GM12878 (cell line): ENCODE measurements at regions not wholly inside any gene's neighbourhood (a gene's known extent, or its start where the extent isn't known, plus 50 kb on each side); places are given as distances from the start of the nearest gene placed in this dataset.

Experiments
- ATAC-seq: fragments of 200-7000 bp; cut with Tn5 transposase; 3 replicates; pipeline ENCODE4 v1.9.1; 2020; ENCODE audit warnings: mild to moderate bottlenecking, moderate library complexity
- BruUV-seq: library from RNA; stranded (reverse); fragments of 400-500 nt; replicated peaks from 2 replicates; lab custom pipeline; 2021; lab: Mats Ljungman, UMichigan
- CTCF ChIA-PET: fragments of 300-600 bp; sonication (Branson Sonifier 250); formaldehyde crosslinking; extraction: SDS; loops from one replicate; lab custom pipeline; 2021; ENCODE audit warnings: inconsistent platforms; lab: Yijun Ruan, JAX
- POLR2A ChIA-PET: fragments of 350-600 bp; formaldehyde crosslinking; extraction: SDS; loops from one replicate; lab custom pipeline; 2021; ENCODE audit warnings: inconsistent platforms; lab: Charles Lee
- RAD21 ChIA-PET: fragments of 300-600 bp; sonication (Branson Sonifier 250); formaldehyde crosslinking; loops from one replicate; lab custom pipeline; 2023; ENCODE audit warnings: antibody characterized with exemption; ENCODE audit not compliant: unreplicated experiment; lab: Charles Lee
- SMC1A ChIA-PET: fragments of 300-600 bp; sonication (Branson Sonifier 250); formaldehyde crosslinking; loops from one replicate; lab custom pipeline; 2023; ENCODE audit not compliant: unreplicated experiment, uncharacterized antibody; lab: Charles Lee
- DNase-seq: peaks from one replicate; pipeline ENCODE4 v3.0.0-alpha.2; 2011; ENCODE audit warnings: low read depth, low spot score
- FAIRE-seq: peaks from 3 replicates; lab custom pipeline; 2011; peaks lifted over from hg19 to GRCh38; lab: Jason Lieb, UNC
- H2AFZ ChIP-seq: 2 replicates; pipeline ENCODE4 v1.6.0; 2011; ENCODE audit warnings: low read depth, low read length, control low read depth; ENCODE audit not compliant: control insufficient read depth
- H3K27ac ChIP-seq: 2 replicates; pipeline ENCODE4 v1.5.1; 2011; ENCODE audit warnings: control low read depth; ENCODE audit not compliant: control insufficient read depth, insufficient read depth
- H3K27me3 ChIP-seq, 2 experiments: replicated peaks in 1 of 2; 2 replicates each; pipeline versions ENCODE4 v1.6.0 to v1.6.1; 2011; ENCODE audit warnings: low read length in 1 of 2; ENCODE audit not compliant: control insufficient read depth in 2 of 2, insufficient read depth in 2 of 2
- H3K36me3 ChIP-seq, 2 experiments: 2 replicates each; pipeline ENCODE4 v1.5.1; 2011; ENCODE audit warnings: low read length in 1 of 2; ENCODE audit not compliant: control insufficient read depth in 2 of 2, insufficient read depth in 2 of 2
- H3K4me1 ChIP-seq: 2 replicates; pipeline ENCODE4 v1.6.1; 2011; ENCODE audit warnings: mild to moderate bottlenecking, low read length, moderate library complexity, mixed read lengths; ENCODE audit not compliant: control insufficient read depth, insufficient read depth
- H3K4me2 ChIP-seq: 2 replicates; pipeline ENCODE4 v1.6.0; 2011; ENCODE audit warnings: control low read depth; ENCODE audit not compliant: control insufficient read depth, insufficient read depth
- H3K4me3 ChIP-seq: fragments of 200-600 bp; sonication (generic); 2 replicates; pipeline ENCODE4 v1.5.1; 2016
- H3K79me2 ChIP-seq: 2 replicates; pipeline ENCODE4 v1.6.0; 2011; ENCODE audit warnings: low read length; ENCODE audit not compliant: control insufficient read depth, insufficient read depth
- H3K9ac ChIP-seq: 2 replicates; pipeline ENCODE4 v1.8.0; 2011; ENCODE audit warnings: low read length, control low read depth, mixed read lengths; ENCODE audit not compliant: control insufficient read depth, insufficient read depth
- H3K9me3 ChIP-seq: replicated peaks from 3 replicates; pipeline ENCODE4 v1.5.1; 2011; ENCODE audit warnings: mild to moderate bottlenecking, low read length; ENCODE audit not compliant: control insufficient read depth, insufficient read depth
- H4K20me1 ChIP-seq: 2 replicates; pipeline ENCODE4 v1.6.0; 2011; ENCODE audit not compliant: control insufficient read depth, insufficient read depth
- ATF7 ChIP-seq: fragments of 450-650 bp; IDR thresholded peaks from 2 replicates; pipeline ENCODE4 v1.6.1; 2016; ENCODE audit warnings: low read depth, mild to moderate bottlenecking
- CREB1 ChIP-seq: IDR thresholded peaks from 2 replicates; pipeline ENCODE4 v1.6.1; 2012; ENCODE audit warnings: low read depth, mild to moderate bottlenecking, inconsistent platforms
- CTCF ChIP-seq, 3 experiments: IDR thresholded peaks in 2 of 3; conservative IDR thresholded peaks in 1 of 3; 2 replicates each; pipeline ENCODE4 v1.5.1; 2011; ENCODE audit warnings: low read depth in 3 of 3, low read length in 3 of 3, mild to moderate bottlenecking in 3 of 3, control low read depth in 2 of 3, moderate library complexity in 2 of 3, inconsistent platforms in 1 of 3, mixed read lengths in 1 of 3; ENCODE audit not compliant: control insufficient read depth in 2 of 3, insufficient read depth in 1 of 3; ENCODE audit errors: extremely low read depth in 1 of 3
- E4F1 ChIP-seq: fragments of 450-650 bp; IDR thresholded peaks from 2 replicates; pipeline ENCODE4 v1.6.1; 2018; ENCODE audit warnings: borderline replicate concordance, mild to moderate bottlenecking; ENCODE audit not compliant: partially characterized antibody
- FOS ChIP-seq: IDR thresholded peaks from 3 replicates; pipeline ENCODE4 v1.6.1; 2011; ENCODE audit warnings: borderline replicate concordance; ENCODE audit not compliant: insufficient read length; ENCODE audit errors: extremely low read depth
- HDAC6 ChIP-seq: fragments of 200-600 bp; sonication (generic); IDR thresholded peaks from one replicate; pipeline ENCODE4 v1.8.0; 2017; ENCODE audit warnings: antibody characterized with exemption; ENCODE audit not compliant: unreplicated experiment
- KAT2A ChIP-seq: conservative IDR thresholded peaks from 2 replicates; pipeline ENCODE4 v1.6.1; 2011; ENCODE audit warnings: low read depth, low read length; ENCODE audit not compliant: control insufficient read depth
- NR2C1 ChIP-seq: fragments of 450-650 bp; IDR thresholded peaks from 2 replicates; pipeline ENCODE4 v1.6.1; 2017; ENCODE audit warnings: antibody characterized with exemption, mild to moderate bottlenecking, moderate library complexity
- SRF ChIP-seq, 2 experiments: IDR thresholded peaks; 2 replicates each; pipeline ENCODE4 v1.6.1; 2011; ENCODE audit warnings: low read depth in 2 of 2, low read length in 2 of 2, mild to moderate bottlenecking in 1 of 2, moderate library complexity in 1 of 2
- TCF7 ChIP-seq: IDR thresholded peaks from 2 replicates; pipeline ENCODE4 v1.6.1; 2014; ENCODE audit warnings: antibody characterized with exemption, borderline replicate concordance
- USF2 ChIP-seq: IDR thresholded peaks from 2 replicates; pipeline ENCODE4 v1.6.1; 2011; ENCODE audit warnings: low read depth, low read length, improper control_type of control experiment, borderline replicate concordance
- WGBS: methylation state at CpG from one replicate; pipeline ENCODE4 v1.1.6; 2016; ENCODE audit warnings: low lambda C conversion rate; ENCODE audit not compliant: insufficient replicate concordance, insufficient coverage; ENCODE audit errors: missing lambda C conversion rate; 5-methylcytosine and 5-hydroxymethylcytosine counted together
- in situ Hi-C: fragments of 300-500 bp; cut with MboI; formaldehyde crosslinking; loops from 9 replicates; pipeline ENCODE4 v1.14.3; 2018; ENCODE audit warnings: mixed read lengths
- intact Hi-C: fragments of 100-400 bp; cut with micrococcal nuclease; formaldehyde crosslinking; loops from one replicate; pipeline ENCODE4 v1.14.2; 2022; ENCODE audit not compliant: unreplicated experiment

GRCh38 chr2:104923665-104924064, 69.8 kb downstream of the POU3F3 start:
- no TSS peak for BruUV-seq
- no peaks in the 10 kb centered on the region for H3K9me3 ChIP-seq
- ChIA-PET RAD21 (no interaction called here), POLR2A (no interaction called here), SMC1A (interaction anchor here (0.6 to 1.9 kb wide), 3 partner anchors 10 to 52 kb away, joined by 4 to 7 read pairs (median 6); no protein-coding TSS in a partner anchor), CTCF (interaction anchor here (0.6 to 1.1 kb wide), 8 partner anchors 10 to 1011 kb away, joined by 3 read pairs; no protein-coding TSS in a partner anchor)
- H3K4me3 ChIP-seq = no peak overlapping the region
- 0 out of 6 replicates have a peak, but pooled peaks of 1 of the 3 experiments have one; percentile 11 for TF ChIP-seq CTCF (IDR thresholded peaks at IDR 0.05 in 2 of 3, conservative IDR thresholded peaks at IDR 0.05 in 1 of 3; ENCODE audit: control insufficient read depth in 2 of 3, extremely low read depth in 1 of 3, insufficient read depth in 1 of 3, low read depth in 3 of 3, low read length in 3 of 3)
- TF ChIP-seq CREB1 = no peak
- no peak for TF ChIP-seq ATF7
- FAIRE-seq = no peak
- intact Hi-C loops (no loop called here), in situ Hi-C loops (no loop called here)
- no peak overlapping the region for H3K4me2 ChIP-seq
- no peaks in the 10 kb centered on the region; a peak in 1 of 4 replicates for H3K27me3 ChIP-seq
- 0 out of 3 replicates have a peak, but pooled peaks have one; percentile 31 for ATAC-seq
- WGBS = 19% methylated on average over 3 of the region's 3 CpGs
- H3K36me3 ChIP-seq = no peaks in the 10 kb centered on the region
- no peak overlapping the region for H3K9ac ChIP-seq
- DNase-seq = no peak
- no peaks in the 10 kb centered on the region for H3K79me2 ChIP-seq
- H3K27ac ChIP-seq = no peak overlapping the region
- H4K20me1 ChIP-seq = no peaks in the 10 kb centered on the region
- no peaks in the 10 kb centered on the region for H3K4me1 ChIP-seq
- no peak overlapping the region for H2AFZ ChIP-seq

- H3K9me3 ChIP-seq = no peaks in the 10 kb centered on the region
- H3K27ac ChIP-seq = no peak overlapping the region
- no peak overlapping the region for H3K4me2 ChIP-seq
- ATAC-seq = no peak; the same call in 2 of the 3 replicates
- H3K4me1 ChIP-seq = no peaks in the 10 kb centered on the region
- DNase-seq = no peak
- RAD21 ChIA-PET = no interaction called here
- H3K36me3 ChIP-seq = no peaks in the 10 kb centered on the region
- no peaks in the 10 kb centered on the region for H4K20me1 ChIP-seq
- in situ Hi-C loops = no loop called here
- H3K4me3 ChIP-seq = no peak overlapping the region
- intact Hi-C loops = no loop called here
- H3K9ac ChIP-seq = no peak overlapping the region
- no peak overlapping the region for H2AFZ ChIP-seq
- H3K27me3 ChIP-seq = no peaks in the 10 kb centered on the region
- POLR2A ChIA-PET = no interaction called here
- no peaks in the 10 kb centered on the region for H3K79me2 ChIP-seq
- SMC1A ChIA-PET = no interaction called here
- 2% methylated on average over 4 of the region's 4 CpGs for WGBS
- no TSS peak for BruUV-seq
- FAIRE-seq = no peak
- CTCF ChIA-PET = no interaction called here
- no peak for TF ChIP-seq E4F1
- TF ChIP-seq NR2C1 = no peak
- no peak for TF ChIP-seq KAT2A
- no peak for TF ChIP-seq USF2
- no peak for TF ChIP-seq SRF (IDR thresholded peaks at IDR 0.05; ENCODE audit: low read depth in 2 of 2, low read length in 2 of 2)
- no peak for TF ChIP-seq FOS
- no peak for TF ChIP-seq TCF7
- TF ChIP-seq HDAC6 = no peak
Observed at GRCh38 chr2:104929663-104930062, 75.7 kb downstream of the POU3F3 start.
